Right lobe of liver (tissue), 4 donors: ENCODE measurements at regions not wholly inside any gene's neighbourhood (a gene's known extent, or its start where the extent isn't known, plus 50 kb on each side); places are given as distances from the start of the nearest gene placed in this dataset.

ENCODE experiments used
- POLR2A ChIP-seq: fragments of 450-650 bp; IDR thresholded peaks from one replicate; pipeline ENCODE4 v1.6.1; 2017; ENCODE audit warnings: antibody characterized with exemption, mild to moderate bottlenecking
- TF ChIP-seq, protein P1 (sequence below), 4 donors: fragments of 200-600 bp in 3 of 4; fragments of 450-650 bp in 1 of 4; IDR thresholded peaks; one replicate each; pipeline versions ENCODE4 v1.5.1 to v1.8.0; 2016 to 2022; ENCODE audit warnings: antibody characterized with exemption in 4 of 4, mild to moderate bottlenecking in 2 of 4
- donor health status: DM: no; HTN: no; CAD: no.
- donor health status: DM: no; HTN: no; CAD: no.
- donor health status: DM: no; HTN: yes; CAD: no.

DNA sequence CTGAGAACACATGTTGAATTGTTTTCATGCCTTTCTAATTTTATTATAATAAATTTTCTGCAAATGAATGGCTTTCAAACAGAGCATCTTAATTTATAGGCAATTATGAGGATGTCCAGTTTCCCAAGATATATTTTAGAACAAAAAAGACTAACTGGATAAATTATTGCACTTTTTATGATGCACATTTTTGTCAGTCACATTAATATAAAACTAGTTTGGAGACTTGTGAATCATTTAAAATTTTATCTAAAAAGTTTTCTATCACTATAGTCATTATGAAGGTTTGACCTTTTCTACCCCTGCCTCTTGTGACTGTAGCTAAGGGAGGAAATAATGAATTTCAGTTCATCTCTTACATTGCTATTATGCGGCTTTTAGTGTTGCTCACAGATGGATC, 393.8 kb downstream of the TAF11L14 start:
- no peak for TF ChIP-seq POLR2A
- TF ChIP-seq, protein P1, sequence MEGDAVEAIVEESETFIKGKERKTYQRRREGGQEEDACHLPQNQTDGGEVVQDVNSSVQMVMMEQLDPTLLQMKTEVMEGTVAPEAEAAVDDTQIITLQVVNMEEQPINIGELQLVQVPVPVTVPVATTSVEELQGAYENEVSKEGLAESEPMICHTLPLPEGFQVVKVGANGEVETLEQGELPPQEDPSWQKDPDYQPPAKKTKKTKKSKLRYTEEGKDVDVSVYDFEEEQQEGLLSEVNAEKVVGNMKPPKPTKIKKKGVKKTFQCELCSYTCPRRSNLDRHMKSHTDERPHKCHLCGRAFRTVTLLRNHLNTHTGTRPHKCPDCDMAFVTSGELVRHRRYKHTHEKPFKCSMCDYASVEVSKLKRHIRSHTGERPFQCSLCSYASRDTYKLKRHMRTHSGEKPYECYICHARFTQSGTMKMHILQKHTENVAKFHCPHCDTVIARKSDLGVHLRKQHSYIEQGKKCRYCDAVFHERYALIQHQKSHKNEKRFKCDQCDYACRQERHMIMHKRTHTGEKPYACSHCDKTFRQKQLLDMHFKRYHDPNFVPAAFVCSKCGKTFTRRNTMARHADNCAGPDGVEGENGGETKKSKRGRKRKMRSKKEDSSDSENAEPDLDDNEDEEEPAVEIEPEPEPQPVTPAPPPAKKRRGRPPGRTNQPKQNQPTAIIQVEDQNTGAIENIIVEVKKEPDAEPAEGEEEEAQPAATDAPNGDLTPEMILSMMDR (IDR thresholded peaks at IDR 0.05): no peak
